ENCODE measurements at regions not wholly inside any gene's neighbourhood (a gene's known extent, or its start where the extent isn't known, plus 50 kb on each side); places are given as distances from the start of the nearest gene placed in this dataset.
A peak's percentile ranks its signal among the peaks of the same experiment; 100 is the strongest.

DNA sequence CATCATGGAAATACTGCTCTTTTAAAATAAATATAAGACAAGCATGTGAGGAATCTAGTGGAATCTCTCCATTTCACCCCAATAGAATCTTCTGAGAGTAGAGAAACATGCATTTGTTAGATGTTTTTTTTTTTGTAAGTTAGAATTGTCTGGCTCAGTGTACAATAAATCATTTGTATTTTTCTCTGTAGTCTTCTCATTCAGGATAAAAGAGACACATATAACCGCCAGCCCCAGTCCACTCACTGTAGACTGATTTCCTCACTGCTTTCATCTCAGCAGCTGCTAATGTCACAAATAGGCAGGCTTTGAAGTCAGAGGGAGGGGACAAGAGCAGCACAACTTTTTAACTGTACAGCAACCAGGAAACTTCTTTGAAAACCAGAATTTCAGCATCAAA lies 140.2 kb upstream of the RBMS3 start:
- H3K4me3 ChIP-seq (ENCODE audit: low read length) = no peak overlapping the region
- TF ChIP-seq, protein P1, sequence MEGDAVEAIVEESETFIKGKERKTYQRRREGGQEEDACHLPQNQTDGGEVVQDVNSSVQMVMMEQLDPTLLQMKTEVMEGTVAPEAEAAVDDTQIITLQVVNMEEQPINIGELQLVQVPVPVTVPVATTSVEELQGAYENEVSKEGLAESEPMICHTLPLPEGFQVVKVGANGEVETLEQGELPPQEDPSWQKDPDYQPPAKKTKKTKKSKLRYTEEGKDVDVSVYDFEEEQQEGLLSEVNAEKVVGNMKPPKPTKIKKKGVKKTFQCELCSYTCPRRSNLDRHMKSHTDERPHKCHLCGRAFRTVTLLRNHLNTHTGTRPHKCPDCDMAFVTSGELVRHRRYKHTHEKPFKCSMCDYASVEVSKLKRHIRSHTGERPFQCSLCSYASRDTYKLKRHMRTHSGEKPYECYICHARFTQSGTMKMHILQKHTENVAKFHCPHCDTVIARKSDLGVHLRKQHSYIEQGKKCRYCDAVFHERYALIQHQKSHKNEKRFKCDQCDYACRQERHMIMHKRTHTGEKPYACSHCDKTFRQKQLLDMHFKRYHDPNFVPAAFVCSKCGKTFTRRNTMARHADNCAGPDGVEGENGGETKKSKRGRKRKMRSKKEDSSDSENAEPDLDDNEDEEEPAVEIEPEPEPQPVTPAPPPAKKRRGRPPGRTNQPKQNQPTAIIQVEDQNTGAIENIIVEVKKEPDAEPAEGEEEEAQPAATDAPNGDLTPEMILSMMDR (conservative IDR thresholded peaks at IDR 0.05; ENCODE audit: low read depth, low read length) = no peak
- no peak for DNase-seq (ENCODE audit: low read depth)

DNA sequence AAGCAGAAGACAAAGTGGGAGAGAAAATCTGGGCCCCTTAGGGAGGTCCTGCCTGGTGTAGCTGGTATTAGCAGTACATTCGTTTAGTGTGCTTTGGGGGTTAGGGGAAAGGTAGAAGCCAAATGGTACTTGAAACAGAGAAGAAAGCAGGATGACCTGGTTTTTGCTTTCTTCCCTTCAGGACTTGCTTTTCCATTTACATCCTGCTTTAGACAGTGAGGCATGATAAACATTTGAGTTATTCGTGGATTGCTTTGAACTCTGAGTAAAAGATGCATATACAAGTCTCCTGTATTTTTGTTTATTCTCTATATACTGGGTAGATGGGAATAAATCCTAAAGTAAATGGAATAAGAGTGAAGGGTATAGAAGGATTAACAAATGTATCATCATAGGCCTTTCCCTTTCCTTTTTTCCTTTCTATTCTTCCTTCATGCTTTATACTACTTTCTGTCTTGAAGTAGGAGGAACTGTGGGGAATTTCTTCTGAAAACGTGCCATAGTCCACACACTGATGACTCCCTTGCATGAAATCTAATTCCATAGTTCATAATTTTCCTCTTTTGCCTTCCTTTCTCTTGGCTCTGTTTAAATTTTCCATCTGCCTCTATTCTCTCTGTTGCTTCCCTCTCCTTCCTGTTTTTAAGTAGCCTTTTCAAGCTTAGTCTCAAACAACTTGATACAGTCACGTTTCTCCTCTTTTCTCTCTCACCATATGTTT lies 139.5 kb upstream of the RBMS3 start:
- H3K4me3 ChIP-seq (ENCODE audit: low read length) = no peak overlapping the region
- TF ChIP-seq, protein P1 (conservative IDR thresholded peaks at IDR 0.05; ENCODE audit: low read depth, low read length) = no peak
- no peak for DNase-seq (ENCODE audit: low read depth)

DNA sequence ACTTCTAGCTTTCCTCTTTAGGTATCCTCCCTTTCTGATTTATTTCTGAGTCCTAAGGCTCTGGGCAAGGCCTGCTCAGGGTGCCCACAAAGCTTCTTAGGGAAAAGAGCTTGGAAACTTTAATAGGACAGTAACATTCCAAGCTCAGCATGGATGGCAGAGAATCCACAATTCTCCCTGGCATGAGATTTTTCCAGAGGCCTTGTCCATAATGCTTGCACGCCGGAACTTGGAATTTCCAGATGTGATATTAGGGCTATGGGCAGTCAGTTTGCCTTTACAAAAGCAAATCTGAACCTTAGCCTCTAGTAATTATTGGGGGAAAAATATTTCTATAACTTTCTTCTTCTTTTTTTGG lies 139.0 kb upstream of the RBMS3 start:
- no peak for DNase-seq (ENCODE audit: low read depth)
- TF ChIP-seq, protein P1 (conservative IDR thresholded peaks at IDR 0.05; ENCODE audit: low read depth, low read length) = no peak

DNA sequence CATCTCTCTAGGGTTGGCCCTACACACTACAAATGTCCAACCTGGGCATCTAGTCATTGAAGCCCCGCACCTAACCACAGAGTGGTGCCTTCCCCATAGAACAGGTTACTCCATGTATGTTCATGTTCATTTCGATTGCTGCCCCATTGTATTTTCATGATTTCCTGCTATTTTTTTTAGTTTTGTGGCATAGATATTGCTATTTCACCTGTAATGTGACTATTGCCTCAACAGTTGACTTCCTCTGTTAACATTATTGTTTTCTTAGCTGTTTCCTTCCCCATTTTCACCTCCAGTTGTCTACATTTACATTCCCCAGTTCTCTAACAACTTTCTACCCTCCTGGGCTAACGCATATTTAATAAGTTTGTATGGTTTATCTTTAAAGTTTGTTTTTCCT lies 137.7 kb upstream of the RBMS3 start:
- TF ChIP-seq, protein P1 (conservative IDR thresholded peaks at IDR 0.05; ENCODE audit: low read depth, low read length) = no peak
- DNase-seq (ENCODE audit: low read depth) = no peak
- no peak overlapping the region for H3K4me3 ChIP-seq (ENCODE audit: low read length)

More for the DNA sequence above, 139.0 kb upstream of the RBMS3 start:
- no peak overlapping the region for H3K4me3 ChIP-seq (ENCODE audit: low read length)

DNA sequence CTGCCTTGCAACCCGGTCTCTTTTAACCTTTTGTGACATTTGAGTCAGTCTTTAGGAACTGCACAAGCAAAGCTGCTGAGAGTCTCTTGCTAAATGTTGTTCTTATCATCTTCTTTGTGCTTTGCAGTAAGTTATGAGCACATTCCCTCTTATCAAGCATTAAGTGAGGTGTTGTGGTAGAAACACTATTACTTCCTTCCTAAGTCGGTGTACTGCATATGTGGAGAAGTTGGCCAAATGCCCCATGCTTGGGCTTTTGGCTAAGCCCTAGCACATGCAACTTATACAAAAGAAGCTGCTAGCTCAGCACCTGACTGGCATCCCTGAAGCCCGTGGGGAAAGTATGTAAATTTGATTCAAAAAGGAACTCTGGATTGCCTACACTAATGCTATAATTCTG lies 136.5 kb upstream of the RBMS3 start:
- DNase-seq (ENCODE audit: low read depth) = peak; percentile 95
- no peak overlapping the region for H3K4me3 ChIP-seq (ENCODE audit: low read length)
- TF ChIP-seq, protein P1 (conservative IDR thresholded peaks at IDR 0.05; ENCODE audit: low read depth, low read length) = no peak

DNA sequence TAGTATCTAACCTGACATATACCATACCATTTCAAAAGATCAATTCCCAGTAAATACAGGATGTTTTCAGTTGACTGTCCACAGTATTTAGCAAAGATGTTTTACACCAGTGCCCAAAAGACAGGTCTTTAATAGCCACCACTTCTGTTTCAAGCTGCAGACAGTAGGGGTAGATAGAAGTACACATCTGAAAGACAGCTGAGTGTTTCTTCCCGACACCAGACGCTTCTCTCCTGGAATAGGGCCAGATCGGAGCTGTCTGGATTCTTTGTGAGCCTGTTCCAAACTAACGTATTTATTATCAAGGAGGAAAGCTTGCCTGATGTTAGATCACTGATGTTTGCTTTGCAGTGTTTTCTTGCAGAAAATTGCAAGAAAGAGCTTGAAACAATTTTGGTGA lies 136.1 kb upstream of the RBMS3 start:
- H3K4me3 ChIP-seq (ENCODE audit: low read length) = no peak overlapping the region
- no peak for DNase-seq (ENCODE audit: low read depth)
- TF ChIP-seq, protein P1 (conservative IDR thresholded peaks at IDR 0.05; ENCODE audit: low read depth, low read length) = peak; percentile 10

DNA sequence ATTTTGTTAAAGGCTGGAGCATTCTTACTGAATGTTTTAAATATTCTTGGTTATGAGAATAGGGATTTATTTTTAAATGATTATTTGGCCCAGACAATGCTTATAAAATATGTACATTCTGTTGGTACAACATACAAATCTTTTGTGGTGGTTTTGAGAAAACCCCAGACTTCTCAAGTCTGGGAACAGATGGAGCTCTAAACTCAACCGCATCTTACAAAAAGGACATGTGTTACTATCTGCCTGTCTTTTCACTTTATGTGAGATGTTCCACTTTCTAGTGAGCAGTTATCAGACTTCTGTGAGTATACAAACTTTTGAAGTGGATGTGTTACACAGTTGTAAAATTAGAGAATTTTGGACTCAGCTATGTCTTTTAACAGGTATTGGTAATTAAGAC lies 135.5 kb upstream of the RBMS3 start:
- no peak overlapping the region for H3K4me3 ChIP-seq (ENCODE audit: low read length)
- TF ChIP-seq, protein P1 (conservative IDR thresholded peaks at IDR 0.05; ENCODE audit: low read depth, low read length) = no peak
- DNase-seq (ENCODE audit: low read depth) = no peak

Measured in retinal pigment epithelial cell (primary cell).